A172 (cell line): ENCODE measurements at regions not wholly inside any gene's neighbourhood (a gene's known extent, or its start where the extent isn't known, plus 50 kb on each side); places are given as distances from the start of the nearest gene placed in this dataset.

ENCODE experiments used
- DNase-seq: peaks from one replicate; pipeline ENCODE4 v3.0.0-alpha.2; 2015; ENCODE audit warnings: low spot score

DNA sequence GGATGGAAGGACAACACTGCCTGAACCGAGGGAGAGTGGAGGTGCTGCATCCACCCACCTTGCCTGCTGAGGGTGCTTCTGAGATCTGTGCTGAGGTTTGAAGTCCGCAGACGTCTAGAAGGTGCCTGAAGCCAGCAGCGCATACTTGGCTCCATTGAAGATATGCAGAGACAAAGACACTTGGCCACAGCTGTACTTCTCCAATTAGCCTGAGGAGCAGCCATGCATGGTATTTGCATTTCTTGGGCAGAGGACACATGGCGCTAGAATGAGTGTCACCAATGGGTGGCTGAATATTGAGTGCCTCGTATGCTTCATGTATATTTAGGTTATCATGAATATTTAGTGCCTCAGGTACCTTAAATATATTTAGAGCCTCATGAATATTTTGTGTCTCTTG, 128.7 kb upstream of the ATP6AP2 start:
- no peak for DNase-seq

DNA sequence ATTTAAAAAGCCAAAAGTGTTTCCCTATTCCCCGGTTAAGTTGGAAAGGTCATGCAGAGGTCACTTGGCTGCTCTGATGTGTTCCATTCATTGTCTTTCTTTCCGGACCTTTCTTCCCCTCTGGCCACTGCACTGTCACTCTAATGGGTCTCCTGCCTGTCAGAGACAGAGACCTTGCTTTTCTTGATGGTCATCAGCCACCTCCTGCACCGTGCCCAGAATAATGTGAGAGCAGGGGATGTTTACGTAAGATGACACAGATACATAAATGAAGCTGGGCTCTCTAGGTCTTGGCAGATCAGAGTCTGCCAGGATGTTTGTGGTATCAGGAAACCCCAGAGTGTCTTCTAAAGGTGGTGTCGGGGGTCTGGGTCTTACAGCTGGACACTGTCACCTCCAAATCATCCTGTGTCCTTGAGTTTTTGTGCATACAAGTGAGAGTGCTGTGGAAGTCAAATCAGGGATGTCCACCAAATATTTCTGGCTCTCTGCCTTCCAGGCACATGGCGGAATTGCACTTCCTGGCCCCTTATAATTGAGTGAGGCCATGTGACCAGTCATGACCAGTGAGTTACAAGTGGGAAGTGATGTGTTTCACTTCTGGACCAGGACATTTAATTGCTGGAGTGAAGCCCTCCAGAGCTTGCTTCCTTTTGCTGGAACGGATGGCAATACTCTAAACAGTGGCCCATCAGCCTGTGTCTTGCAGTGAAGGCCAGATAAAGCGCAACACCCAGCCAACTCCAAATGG, 130.6 kb upstream of the ATP6AP2 start:
- no peak for DNase-seq

DNA sequence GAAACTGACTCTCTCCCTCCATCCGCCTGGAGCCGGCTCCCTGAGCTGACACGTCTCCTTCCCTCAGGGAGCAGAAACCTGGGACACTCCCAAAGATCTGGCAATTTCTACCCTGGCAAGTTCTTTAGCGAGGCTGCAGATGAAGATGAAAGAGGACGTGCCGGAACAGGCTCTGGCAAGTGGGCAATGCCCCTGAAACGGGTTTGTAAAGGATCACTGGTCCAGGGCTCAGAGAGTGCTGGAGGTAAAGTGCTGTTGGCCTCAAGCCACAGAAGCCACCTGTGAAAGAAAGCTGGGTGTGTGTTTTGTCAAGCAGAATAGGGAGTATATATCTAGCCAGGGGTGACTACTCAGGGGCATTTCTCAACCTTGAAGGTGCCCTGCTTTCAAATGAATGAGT, 131.4 kb upstream of the ATP6AP2 start:
- DNase-seq: no peak

DNA sequence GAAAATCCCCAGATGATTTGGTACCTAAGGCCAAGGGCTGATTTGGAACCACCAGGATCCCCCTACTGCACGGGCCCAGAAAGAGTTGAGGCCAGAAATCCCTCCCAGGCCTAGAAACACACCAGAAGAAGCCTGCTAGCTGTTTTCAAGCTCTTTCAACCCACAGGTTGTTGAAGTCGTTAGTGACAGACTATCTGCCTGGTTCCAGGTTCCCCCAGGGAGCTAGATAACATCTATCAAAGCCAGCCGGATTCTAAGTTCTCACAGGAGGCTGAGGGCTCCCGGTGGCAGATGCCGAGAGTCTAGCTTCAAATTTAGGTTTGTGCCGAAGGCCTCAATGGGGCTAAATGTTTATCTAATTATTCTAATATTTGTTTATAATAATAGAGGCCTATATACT, 132.0 kb upstream of the ATP6AP2 start:
- DNase-seq: no peak

DNA sequence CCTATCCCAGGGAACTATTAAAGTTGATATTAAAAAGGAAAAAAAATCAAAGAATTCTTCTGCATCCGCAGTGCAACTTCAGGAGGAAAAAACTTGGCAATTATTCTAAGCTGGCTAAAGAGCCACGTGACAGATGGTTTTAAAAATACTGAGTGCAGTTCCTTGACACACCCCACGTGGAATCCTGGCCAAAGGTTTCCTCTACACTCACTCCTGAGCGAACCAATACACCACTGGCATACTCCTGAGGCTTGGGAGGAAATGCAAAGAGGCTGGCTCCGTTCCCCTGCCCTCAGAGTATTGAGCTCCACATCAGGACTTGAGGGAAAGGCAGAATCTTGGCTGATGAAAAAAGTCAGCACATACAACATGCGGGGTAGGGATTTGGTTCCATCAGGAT, 133.8 kb upstream of the ATP6AP2 start:
- no peak for DNase-seq

DNA sequence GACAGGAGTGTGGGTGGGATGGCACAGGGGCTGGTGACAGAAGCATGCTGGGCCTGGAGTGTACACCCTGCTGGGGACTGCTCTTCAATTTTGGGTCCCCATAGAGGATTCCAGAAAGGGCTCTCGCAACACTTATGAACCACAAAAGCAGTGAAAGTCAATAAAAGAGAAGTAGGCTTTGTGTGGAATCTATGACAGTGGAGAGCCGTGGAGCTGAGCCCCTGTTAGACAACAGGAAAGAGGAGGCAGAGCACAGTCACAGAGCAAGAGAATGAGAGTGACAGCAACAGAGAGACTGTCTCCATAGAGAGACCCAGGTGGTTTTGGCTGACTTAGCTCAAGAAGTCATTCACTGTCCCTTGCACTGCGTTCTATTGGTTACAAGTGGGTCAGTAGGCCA, 135.1 kb upstream of the ATP6AP2 start:
- DNase-seq: no peak

DNA sequence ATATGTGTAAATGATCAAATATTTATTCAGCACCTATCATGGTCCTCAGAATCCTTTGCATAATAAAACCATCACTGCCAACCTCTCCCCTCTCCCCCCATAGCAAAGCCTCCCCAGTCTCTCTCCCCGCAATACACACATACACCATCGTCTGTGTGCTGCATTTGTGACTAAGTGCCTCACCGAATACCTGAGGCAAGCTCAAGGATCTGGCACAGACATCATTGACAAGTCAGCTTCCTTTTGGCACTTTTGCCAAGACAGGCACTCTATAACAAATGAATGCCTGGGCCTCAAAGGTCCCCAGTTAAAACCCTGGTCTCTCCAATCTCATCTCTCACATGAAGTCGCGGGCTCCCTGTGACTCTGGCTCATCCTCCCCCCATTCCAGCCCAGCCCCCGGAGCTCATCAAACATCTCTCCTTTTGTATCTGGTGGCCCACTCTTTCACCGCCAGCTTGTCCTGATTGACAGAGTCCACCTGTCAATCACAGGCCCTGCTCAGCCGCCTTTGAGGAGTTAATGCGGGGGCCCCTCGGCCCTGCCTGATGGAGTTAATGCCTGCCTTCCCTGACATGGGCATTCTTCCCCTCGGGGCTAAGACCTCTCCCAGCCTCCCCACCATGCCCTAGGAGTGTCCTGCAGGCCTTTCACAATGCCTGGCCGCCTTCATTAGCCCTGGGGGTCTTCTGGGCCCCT, 135.8 kb upstream of the ATP6AP2 start:
- DNase-seq: no peak

DNA sequence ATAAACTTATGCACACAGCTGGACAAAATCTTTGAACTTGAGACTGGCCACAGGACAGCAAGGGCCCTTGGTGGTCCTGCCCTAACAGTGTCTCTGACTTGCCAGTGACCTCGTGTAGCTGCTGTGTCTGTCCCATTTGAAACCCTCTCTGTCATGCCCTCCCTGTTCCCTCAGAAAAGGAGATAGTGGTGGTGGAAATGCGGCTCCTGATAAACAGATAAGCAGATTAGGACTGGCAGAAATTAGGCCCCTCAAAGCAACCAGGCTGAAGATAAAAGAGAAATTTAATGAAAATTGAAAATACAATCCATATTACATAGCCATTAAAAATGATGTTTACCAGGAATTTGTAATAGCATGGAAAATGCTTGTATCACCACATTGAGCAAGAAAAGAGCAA, 136.6 kb upstream of the ATP6AP2 start:
- no peak for DNase-seq

DNA sequence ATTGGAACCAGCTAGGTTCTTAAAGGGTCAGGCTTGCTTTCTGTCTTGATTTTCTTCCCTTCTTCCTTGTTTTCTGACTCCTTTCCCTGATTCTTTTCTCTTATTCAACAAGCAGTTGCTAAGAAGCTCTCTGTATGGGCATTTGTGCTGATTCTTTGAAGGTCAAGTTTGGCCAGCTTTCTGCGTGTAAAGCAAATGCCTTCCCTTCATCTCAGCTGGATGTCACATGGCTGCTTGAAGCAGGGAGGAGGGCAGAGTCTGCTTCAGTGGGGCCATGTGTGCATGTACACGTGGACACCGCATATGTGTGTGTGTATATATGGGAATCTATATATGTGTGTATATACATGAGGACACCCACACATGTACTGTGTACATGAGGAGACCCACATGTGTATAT, 139.9 kb upstream of the ATP6AP2 start:
- DNase-seq: no peak

DNA sequence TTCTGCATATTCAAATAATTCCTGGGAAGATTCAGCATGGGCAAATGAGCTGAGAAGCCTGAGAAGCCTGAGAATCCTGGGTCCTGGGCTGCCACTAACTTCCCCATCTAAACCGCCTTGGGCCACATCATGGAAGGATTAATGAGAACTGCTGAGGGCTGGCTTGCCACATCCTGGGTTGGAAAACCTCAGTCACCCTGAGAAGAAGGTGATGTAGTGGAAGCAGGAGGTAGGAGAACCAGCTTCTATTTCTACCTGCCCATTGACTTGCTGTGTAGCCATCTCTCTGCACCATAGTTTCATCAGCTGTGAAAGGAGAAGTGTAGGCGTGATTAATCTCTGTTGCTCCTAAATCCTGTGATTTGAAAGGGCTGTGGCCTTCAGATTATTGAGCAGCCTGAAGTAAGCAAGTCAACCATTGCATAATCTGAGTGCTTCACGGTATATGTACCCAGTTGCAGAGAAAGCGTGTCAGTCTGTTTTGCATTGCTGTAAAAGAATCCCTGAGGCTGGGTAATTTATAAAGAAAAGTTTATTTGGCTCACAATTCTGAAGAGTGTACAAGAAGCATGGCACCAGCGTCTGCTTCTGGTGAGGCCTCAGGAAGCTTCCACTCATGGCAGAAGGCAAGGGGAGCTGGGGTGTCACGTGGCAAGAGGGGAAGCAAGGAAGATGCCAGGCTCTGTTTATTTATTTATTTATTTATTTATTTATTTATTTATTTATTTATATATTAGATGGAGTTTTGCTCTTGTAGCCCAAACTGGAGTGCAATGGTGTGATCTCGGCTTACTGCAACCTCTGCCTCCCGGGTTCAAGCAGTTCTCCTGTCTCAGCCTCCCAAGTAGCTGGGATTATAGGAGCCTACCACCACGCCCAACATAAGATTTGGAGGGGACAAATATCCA, 140.9 kb upstream of the ATP6AP2 start:
- DNase-seq: no peak

DNA sequence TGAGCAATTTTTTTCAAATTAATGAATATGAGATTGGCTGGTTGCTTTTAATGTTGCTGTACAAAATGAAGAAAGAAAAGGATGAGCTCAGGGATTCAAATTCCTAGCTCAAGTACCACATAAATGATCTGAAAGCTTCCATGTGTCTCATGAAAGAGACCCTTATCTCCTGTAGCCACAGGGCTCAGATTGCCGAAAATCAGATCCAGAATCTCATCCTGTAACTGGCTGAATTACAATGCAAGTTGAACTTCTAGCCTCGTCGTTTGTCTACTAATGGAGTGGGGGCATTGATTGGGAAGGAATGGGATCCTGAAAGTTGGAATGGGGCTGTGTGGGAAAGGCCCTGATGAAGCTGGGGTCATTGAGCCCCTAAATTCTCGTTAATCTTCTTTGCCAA, 143.4 kb upstream of the ATP6AP2 start:
- DNase-seq: no peak

DNA sequence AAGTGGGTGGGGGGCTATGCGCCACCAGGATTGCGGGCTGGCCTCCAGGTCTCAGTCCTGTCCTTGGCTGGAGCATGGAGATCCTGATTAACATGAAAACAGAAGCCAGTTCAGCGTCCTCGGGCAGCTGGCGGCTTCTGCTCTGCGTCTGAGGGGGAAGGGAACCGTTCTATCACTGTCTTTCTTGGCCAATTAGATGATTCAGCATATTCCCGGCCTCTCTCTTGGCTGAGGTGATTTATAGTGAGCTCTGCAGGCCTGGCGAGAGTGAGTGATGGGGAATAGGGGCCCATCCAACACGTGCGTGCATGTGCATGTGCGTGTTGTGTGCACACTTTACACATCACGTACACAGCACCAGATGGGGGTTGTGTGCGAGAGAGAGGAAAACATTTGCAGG, 145.8 kb upstream of the ATP6AP2 start:
- DNase-seq: no peak

DNA sequence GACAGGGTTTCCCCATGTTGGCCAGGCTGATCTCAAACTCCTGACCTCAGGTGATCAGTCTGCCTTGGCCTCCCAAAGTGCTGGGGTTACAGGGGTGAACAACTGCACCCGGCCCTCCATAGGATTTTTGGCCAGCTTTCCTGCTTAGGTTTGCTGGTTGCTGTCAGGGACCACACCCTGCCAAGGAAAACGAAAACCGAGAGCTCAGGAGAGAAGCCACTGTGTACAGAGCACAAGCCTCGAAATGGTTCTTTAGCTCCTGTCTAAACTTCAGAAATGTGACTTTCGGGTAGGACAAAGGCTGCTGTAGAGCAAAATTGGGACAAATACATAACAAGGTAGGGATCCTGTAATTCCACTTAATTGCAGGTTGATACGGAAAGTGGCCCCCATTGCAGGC, 146.3 kb upstream of the ATP6AP2 start:
- no peak for DNase-seq

DNA sequence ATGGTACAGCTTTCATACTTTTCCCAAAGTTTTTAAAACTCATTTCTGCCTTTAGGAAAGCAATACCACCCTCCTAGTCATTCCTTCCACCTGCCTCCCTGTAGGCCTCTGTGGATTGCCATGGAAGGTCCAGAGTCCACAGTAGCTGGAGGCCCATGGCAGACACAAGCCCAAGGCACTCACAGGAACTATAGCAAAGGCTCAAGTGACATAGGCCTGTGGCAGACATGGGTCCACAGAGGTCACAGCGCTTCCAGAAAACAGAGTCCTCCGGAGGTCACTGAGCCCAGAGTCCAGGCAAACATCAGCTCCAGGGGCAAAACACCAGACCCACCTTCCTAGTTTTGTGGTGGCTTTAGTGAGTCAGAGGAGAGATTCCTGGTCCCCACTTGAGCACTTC, 147.6 kb upstream of the ATP6AP2 start:
- no peak for DNase-seq

DNA sequence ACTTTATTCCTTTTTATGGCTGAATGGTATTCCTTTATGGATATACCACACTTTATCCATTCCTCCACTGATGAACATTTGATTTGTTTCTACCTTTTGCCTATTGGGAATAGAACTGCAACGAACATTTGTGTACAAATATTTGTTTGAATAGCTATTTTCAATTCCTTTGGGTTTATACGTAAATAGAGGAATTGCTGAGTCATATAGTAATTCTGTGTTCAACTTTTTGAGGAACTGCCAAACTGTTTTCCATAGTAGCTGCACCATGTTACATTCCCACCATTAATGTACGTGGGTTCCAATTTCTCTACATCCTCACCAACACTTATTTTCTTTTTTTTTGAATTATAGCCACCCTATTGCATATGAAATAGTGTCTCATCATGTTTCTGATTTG, 156.5 kb upstream of the ATP6AP2 start:
- no peak for DNase-seq

DNA sequence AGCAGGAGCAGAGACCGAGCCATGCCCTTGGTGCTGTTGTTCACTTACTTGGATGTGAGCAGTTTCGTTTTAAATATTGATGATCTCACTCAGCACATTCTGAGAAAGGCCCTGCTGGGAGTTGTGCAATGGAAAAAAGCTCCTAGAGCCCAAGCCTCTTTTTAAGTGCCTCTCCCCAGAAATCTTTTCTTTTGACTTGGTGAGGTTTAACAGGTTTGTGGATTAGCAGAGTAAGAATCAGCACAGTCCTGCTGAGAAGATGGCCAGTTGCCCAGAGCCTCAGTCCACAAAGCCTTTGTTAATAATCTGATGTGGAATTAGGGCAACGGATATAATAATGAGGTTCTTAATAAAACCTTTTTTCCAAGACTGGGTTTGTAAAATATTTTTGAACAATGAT, 157.5 kb upstream of the ATP6AP2 start:
- no peak for DNase-seq

DNA sequence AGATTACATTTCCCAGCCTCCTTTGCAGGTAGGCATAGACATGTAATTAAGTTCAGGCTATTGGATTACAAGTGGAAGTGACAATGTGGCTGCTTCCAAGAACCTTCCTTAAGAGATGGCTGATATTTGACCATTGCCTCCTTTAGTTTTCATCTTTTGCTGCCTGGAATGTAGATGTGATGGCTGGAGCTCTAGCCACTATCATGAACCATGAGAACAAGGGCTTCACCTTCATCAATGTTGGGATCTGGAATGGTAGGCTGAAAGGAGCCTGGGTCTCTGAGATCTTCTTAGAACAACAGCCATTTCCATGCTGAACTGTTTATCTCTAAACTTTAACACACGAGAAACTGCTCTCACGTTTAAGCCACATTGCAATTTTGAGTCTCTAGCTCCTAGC, 158.7 kb upstream of the ATP6AP2 start:
- no peak for DNase-seq

DNA sequence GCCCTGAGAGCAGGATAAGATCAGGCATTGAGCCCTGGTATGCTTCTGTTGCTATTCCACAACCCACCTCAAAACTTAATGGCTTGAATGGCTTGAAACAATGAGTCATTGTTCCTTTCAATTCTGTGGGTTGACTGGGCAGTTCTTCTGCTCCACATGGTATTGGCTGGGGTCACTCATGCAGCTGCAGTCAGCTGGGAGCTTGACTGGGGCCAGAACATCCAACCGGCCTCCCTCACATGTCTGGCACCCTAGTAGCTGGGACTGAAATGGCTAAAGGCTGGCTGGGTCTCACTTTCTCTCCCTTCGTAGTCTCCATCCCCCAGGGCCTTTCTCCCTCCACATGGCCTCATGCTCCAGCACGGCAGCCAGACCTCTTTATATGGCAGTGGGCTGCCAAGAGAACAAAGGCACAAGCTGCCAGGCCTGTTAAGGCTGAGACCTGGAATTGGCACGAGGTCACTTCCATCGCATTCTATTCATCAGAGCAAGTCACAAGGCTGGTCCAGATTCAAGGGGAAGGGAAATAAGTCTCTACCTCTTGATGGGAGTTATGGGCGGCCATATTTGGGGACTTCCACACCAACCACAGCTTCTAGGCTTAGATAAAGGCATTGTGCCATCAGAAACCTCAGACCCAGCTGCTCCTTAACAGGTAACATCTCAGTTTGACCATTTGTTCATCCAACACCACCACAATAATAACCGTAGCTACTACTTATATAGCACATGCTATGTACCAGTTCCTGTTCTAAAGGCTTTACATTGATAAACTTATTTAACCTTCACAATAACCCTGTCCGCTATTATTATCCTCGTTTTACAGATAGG, 159.7 kb upstream of the ATP6AP2 start:
- peak; percentile 9 for DNase-seq

DNA sequence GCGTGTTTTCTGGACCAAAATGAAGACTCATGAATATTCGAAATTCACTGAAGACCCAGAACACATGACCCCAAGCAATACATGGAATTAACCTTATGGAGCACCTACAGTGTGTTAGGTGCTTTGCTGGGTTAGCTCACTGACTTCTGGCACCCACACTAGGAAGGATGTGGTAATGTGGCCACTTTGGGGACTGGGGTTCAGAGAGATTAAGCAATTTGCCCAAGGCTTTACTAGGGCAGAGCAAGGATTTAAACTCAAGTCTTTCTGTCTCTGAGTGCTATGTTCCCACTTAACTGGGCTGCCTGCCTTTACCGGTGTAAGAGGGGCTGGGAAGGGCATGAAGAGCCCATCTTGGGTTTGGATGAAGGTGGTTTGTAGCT, 162.0 kb upstream of the ATP6AP2 start:
- DNase-seq: no peak

DNA sequence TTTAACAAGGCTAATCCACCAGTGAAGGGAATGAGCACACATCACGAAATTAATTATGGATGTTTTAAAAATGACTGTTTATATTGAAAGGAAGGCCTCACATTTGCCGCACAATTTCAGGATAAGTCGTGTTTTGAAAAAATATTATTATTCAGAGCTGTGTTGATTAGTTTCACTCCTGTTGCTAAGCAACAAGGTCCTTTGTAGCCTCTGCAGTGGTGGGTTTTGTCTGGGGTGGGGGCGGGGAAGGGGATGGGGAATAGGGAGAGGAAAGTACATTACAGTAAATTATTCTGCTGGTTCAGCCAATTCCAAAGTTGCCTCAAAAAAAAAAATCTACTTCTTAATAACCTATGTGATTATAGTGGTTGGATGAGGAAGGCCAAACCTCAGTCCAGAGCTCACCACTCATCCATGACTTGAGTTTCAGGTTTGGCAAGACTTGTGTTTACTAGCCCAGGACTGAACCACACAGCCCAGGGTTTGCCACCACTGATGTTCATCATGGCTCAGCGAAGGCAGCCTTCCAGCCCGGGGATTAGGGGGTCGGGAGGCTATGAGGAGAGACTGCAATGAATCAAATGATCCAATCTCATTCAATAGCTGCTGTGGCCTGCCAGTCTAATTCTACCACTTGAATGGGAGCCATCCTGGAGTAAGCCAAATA, 162.5 kb upstream of the ATP6AP2 start:
- no peak for DNase-seq

DNA sequence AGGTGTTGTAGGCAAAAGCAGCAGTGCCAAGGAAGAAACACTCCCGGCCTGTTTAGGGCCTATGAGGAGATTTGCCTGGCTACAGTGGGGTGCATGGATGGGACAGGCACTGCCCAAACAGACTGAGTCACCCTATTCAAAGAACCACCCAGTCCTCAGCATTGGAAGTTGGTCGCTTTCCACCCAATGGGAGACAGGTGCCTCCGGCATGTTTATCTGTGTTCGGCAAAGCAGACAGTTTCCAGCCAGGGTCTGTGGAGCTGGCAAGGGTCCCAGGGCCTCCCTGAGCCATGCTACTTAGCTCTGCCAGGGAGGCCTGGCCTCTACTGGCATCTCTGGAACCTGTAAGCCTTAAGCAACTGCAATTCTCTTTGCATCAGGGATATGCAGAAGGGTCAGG, 165.1 kb upstream of the ATP6AP2 start:
- DNase-seq: no peak
